HG02970 (cell line): ENCODE measurements at regions not wholly inside any gene's neighbourhood (a gene's known extent, or its start where the extent isn't known, plus 50 kb on each side); places are given as distances from the start of the nearest gene placed in this dataset.
"Not testable (repeated sequence)": the region's sequence is repeated elsewhere in the genome, so short reads cannot be mapped to it uniquely, and the experiment has no call there.

ENCODE experiments used
- ATAC-seq: cut with Tn5 transposase; IDR thresholded peaks from one replicate; pipeline ENCODE4 v1.9.1; 2021; ENCODE audit warnings: mild to moderate bottlenecking, moderate library complexity, moderate number of reproducible peaks; ENCODE audit not compliant: unreplicated experiment, low FRiP score

DNA sequence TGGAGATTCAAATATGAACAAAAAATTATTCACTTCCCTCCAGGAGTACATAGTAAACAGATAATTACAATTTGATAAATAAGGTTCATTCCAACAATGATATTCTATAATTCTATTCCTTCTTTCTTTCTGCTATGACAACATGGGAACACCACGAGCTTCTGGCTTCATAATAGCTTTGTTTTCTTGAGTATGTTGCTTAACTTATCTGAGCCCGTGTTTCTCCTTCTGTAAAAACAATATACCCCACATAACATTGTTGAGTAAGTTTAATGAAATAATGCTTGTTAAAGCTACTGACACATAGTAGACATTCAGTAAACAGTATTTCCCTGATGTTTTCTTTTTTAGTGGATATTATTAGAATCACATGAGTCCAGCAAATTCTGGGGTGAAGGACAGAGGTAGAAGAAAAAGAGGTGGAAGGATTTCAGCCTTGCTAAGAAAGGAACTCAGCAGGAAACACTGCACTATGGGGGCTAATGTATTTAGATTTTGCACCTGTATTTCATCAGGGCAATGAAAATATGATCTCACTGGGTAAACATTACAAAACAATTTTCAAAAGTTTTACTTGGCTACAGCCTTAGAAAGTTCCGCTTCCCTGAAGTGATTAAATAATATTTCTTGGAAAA, 430.8 kb upstream of the C1orf87 start:
- ATAC-seq: no peak

GRCh38 chr1:60503266-60503925, 429.8 kb upstream of the C1orf87 start:
- ATAC-seq: no peak

DNA sequence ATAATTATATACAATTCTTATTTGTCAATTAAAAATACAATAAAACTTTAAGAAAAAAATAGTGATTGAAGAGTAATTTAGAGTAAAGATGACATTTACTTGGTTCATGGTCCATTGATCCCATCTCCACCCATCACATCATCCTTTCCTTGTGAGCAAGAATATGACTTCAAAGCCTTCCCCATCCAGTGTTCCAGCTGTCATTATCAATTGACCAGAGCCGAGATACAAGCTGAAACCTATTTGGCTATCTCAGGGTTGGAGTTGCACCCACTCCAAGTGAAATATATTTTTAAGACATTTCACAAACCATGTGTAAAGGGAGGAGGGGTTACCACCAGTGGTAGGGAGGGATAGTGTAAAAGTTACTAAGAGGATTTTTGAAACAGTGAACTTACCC, 428.9 kb upstream of the C1orf87 start:
- no peak for ATAC-seq

- ATAC-seq: not testable (repeated sequence)
Observed at GRCh38 chr1:60489916-60490480, 416.4 kb upstream of the C1orf87 start.

- no peak for ATAC-seq
Observed at GRCh38 chr1:60488847-60489246, 415.3 kb upstream of the C1orf87 start.

DNA sequence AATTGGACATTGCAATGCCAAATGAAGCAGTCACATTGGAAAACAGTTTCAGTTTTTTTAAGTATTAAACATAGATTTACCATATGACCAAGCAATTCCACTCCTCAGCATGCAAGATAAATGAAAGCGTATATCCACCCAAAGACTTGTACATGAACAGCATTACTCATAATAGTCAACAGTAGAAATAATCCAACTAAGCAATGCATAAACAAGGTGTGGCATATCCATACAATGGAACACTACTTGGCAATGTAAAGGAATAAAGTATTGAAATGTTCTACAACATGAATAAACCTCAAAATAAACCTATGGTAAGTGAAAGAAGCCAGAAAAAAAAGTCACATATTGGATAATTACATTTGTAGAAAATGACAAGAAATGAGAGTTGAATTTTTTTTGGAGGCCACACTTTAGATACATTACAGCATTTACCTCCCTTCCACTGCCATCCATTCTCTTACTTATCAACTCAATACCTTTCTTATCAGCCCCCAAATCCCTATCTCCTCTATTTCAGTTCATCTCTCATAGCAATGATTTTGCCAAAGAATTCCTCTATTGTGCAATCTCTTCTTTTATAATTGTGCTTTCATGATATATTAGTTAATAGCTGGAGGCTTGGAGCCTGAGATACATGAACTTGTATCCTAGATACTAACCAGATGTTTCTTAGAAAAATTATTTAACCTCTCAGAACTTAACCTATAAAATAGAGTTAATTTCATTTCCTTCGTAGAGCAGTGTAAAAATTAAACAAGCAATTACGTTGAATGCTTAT, 414.2 kb upstream of the C1orf87 start:
- ATAC-seq: no peak

DNA sequence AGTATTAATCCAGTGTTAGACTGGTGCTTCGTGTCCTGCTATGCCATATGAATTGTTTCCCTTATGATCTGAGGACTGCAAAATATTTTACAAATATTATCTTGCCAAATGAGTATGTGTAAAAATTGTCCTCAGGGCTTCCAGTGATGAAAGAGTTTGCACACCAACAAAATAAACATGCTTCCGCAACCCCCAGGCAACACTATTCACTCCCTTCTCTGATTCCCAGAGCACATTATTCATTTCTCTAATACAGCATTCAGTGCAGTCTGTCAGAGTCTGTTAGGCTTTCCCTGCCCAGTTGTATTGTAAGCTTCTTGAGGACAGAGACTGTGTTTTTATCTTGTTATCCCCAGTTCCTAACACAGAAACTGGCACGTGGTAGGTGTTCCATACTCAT, 409.9 kb upstream of the C1orf87 start:
- ATAC-seq: no peak

DNA sequence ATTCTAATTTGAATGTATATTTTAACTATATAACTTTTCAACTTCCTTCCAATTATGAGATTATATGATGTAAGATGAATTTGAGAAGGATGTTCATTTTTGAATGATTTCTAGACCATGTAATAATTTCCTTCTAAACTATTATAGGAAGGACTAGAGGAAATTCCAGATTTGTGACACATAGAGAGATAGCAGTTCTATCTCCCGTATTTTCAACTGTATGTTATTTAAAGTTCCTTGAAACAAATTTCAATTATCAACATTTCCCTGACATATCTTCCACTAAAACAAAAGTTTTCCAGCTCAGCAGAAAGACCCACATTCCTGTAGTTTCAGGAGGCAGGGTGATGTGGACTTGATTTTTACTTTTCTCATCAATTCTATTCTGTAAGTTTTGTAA, 396.7 kb upstream of the C1orf87 start:
- ATAC-seq: no peak

DNA sequence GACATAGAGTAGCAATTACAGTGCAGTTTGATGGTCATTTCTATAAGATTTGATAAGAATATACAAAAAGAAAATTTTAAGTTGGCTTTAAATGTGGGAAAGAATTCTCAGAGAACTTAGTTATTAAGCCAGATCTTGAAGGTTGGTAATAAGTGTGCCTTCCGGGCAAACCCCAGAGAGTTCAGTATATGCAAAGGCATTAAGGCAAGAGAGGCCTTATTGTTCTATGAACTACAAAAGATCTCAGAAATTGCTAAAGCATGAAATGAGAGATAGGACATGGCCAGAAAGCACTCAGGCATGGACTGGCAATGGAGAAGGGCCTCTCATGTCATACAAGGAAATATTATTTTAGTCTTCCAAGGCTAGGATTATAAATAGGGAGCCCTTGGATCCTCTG, 390.2 kb upstream of the C1orf87 start:
- no peak for ATAC-seq

- no peak for ATAC-seq
Observed at GRCh38 chr1:60463146-60463545, 389.6 kb upstream of the C1orf87 start.

DNA sequence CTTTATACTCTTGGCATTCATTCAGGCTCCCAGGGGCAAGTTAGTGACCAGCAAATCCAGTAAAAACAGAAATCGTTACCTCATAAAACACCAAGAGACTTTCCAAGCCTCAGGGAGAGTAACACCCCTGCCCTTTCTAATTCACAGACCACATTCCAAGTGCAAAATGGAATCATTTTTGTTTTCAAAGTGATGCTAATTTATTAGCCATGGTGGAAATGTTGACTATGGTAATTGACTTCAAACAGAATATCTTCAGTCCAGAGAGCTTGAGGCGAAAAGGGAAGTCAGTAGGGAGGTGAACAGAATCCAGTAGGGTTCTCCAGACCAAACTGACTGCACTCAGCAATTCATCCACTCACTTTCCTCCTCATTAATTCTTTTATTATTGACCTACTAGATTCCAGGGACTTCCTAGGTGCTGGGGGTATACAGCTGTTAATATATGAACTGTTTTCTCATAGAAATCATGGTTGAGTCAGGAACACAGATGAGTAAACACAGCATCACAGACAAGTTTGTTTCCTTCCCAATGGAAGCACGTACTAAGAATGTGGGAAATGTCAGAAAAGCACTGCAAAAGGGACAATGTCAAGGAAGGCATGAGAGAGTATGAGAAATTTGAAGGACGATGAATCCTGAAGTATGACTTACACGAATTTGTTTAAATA, 388.5 kb upstream of the C1orf87 start:
- no peak for ATAC-seq

- no peak for ATAC-seq
Observed at GRCh38 chr1:60458111-60458510, 384.5 kb upstream of the C1orf87 start.

- ATAC-seq: no peak
Observed at GRCh38 chr1:60449876-60450275, 376.3 kb upstream of the C1orf87 start.

GRCh38 chr1:60448850-60449249, 375.3 kb upstream of the C1orf87 start:
- ATAC-seq: no peak

DNA sequence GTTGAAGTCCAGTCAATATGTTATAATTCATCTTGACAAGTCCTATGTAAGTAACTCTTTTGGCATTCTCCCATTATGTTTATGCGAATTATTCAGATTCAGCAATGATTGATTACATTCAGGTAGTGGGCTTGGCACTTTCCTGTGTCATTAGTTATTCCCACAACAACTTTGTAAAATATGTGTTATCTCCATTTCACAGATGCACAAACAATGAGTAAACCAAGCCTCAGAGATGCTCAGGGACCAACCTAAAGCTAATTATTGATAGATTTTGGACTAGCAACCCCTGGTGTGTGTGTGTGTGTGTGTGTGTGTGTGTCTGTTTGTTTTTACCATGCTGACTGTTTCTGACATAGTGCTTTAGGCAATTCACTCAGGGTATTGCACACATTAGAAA, 371.1 kb upstream of the C1orf87 start:
- no peak for ATAC-seq

DNA sequence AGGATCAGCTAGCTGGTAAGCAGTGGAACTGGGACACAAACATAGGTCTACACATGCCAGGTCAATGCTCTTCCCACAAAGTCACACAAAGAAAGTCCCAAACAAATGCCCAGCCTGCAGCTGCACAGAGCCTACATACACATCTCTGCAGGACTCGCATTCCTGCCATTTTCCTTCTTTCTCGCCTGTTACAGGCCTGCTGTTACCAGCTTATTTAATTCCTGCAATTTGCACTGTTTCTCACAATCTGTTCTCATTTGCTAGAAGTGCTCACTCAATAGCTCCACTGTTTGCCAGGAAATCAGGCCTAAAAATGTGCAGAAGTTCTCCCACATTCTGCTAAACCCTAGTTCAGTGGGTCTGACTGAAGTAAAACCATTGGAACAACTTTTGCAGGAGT, 362.6 kb upstream of the C1orf87 start:
- no peak for ATAC-seq

- no peak for ATAC-seq
Observed at GRCh38 chr1:60431593-60431992, 358.0 kb upstream of the C1orf87 start.

DNA sequence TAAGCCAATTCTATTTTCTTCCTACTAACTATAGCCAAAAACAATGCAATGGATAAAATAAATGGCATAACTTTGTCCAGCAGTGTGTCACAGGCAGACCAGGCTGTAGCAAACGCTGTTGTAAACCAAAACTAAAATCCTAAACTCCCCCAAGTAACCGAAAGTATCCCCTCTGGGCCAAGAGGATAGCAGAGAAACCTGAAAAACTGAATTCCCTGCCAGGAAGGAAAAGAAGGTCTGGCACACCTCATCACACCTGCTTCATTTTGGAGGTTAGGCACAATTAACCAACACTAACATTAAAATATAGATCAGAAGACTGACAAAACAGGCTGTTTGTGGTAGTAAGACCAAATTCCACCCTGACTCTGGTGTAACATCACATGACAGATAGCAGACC, 356.8 kb upstream of the C1orf87 start:
- ATAC-seq: no peak

- ATAC-seq: no peak
Observed at GRCh38 chr1:60428127-60428526, 354.6 kb upstream of the C1orf87 start.

- ATAC-seq: no peak
Observed at GRCh38 chr1:60427701-60428100, 354.1 kb upstream of the C1orf87 start.

- ATAC-seq: no peak
Observed at GRCh38 chr1:60427194-60427593, 353.6 kb upstream of the C1orf87 start.
